GM23338 (cell line): ENCODE measurements at regions not wholly inside any gene's neighbourhood (a gene's known extent, or its start where the extent isn't known, plus 50 kb on each side); places are given as distances from the start of the nearest gene placed in this dataset.

Experiments
- ATAC-seq: fragments of 200-7000 bp; cut with Tn5 transposase; 3 replicates; pipeline ENCODE4 v1.9.1; 2020
- DNase-seq: peaks from one replicate; pipeline ENCODE4 v3.0.0-alpha.2; 2015; ENCODE audit warnings: low spot score
- H2AFZ ChIP-seq: fragments of 200-600 bp; sonication (generic); 2 replicates; pipeline ENCODE4 v1.8.0; 2016; ENCODE audit warnings: antibody characterized with exemption, mild to moderate bottlenecking, moderate library complexity
- H3F3A ChIP-seq: fragments of 200-600 bp; sonication (generic); replicated peaks from 2 replicates; pipeline ENCODE4 v1.8.0; 2017; ENCODE audit warnings: antibody characterized with exemption, mixed run types, low read depth
- H3K27ac ChIP-seq: fragments of 200-600 bp; sonication (generic); 2 replicates; pipeline ENCODE4 v1.6.1; 2016; ENCODE audit warnings: low read depth
- H3K27me3 ChIP-seq: fragments of 200-600 bp; sonication (generic); 2 replicates; pipeline ENCODE4 v1.8.0; 2016; ENCODE audit warnings: mild to moderate bottlenecking, mixed run types, moderate library complexity; ENCODE audit not compliant: insufficient read depth
- H3K36me3 ChIP-seq: fragments of 200-600 bp; sonication (generic); 2 replicates; pipeline ENCODE4 v1.8.0; 2016; ENCODE audit warnings: mild to moderate bottlenecking; ENCODE audit not compliant: insufficient read depth
- H3K4me1 ChIP-seq: fragments of 200-600 bp; sonication (generic); 2 replicates; pipeline ENCODE4 v1.8.0; 2016; ENCODE audit warnings: mild to moderate bottlenecking, moderate library complexity; ENCODE audit not compliant: insufficient read depth
- H3K4me2 ChIP-seq: fragments of 200-600 bp; sonication (generic); 2 replicates; pipeline ENCODE4 v1.7.1; 2017; ENCODE audit warnings: mixed run types
- H3K4me3 ChIP-seq: fragments of 200-600 bp; sonication (generic); 2 replicates; pipeline ENCODE4 v1.6.1; 2016; ENCODE audit warnings: mixed run types
- H3K79me2 ChIP-seq: fragments of 200-600 bp; sonication (generic); replicated peaks from 2 replicates; pipeline ENCODE4 v1.8.0; 2017; ENCODE audit warnings: mild to moderate bottlenecking; ENCODE audit not compliant: insufficient read depth
- H3K9me2 ChIP-seq: fragments of 200-600 bp; sonication (generic); 2 replicates; pipeline ENCODE4 v1.8.0; 2017; ENCODE audit not compliant: insufficient read depth
- H4K20me1 ChIP-seq: fragments of 200-600 bp; sonication (generic); replicated peaks from 2 replicates; pipeline ENCODE4 v1.8.0; 2017; ENCODE audit warnings: mild to moderate bottlenecking; ENCODE audit not compliant: insufficient read depth
- H3K27ac Mint-ChIP-seq: 2 replicates; pipeline ENCODE4 v1.8.0; 2020; ENCODE audit warnings: inconsistent platforms, mild to moderate bottlenecking, moderate library complexity, mixed read lengths
- H3K27me3 Mint-ChIP-seq: 3 replicates; pipeline ENCODE4 v1.8.0; 2022; ENCODE audit warnings: low read depth, mild to moderate bottlenecking, moderate library complexity, mixed read lengths, inconsistent platforms; ENCODE audit not compliant: insufficient read depth, poor library complexity
- H3K36me3 Mint-ChIP-seq: 3 replicates; pipeline ENCODE4 v1.8.0; 2021; ENCODE audit warnings: low read depth, mild to moderate bottlenecking, inconsistent platforms, moderate library complexity, mixed read lengths
- H3K4me1 Mint-ChIP-seq: 3 replicates; pipeline ENCODE4 v1.8.0; 2020; ENCODE audit warnings: mild to moderate bottlenecking, inconsistent platforms, mixed read lengths
- H3K4me3 Mint-ChIP-seq: 3 replicates; pipeline ENCODE4 v1.8.0; 2021; ENCODE audit warnings: moderate library complexity, mild to moderate bottlenecking, inconsistent platforms, mixed read lengths
- H3K9me3 Mint-ChIP-seq: 3 replicates; pipeline ENCODE4 v1.8.0; 2020; ENCODE audit warnings: moderate library complexity, mild to moderate bottlenecking, inconsistent platforms, mixed read lengths
- CREB1 ChIP-seq: fragments of 250-450 bp; sonication (Bioruptor Pico); IDR thresholded peaks from 2 replicates; pipeline ENCODE4 v1.5.0; 2020; ENCODE audit warnings: low read depth, mild to moderate bottlenecking, moderate library complexity
- EZH2phosphoT487 ChIP-seq: fragments of 200-600 bp; sonication (generic); IDR thresholded peaks from one replicate; pipeline ENCODE4 v1.8.1; 2018; ENCODE audit warnings: antibody characterized with exemption; ENCODE audit not compliant: unreplicated experiment
- JUNB ChIP-seq: IDR thresholded peaks from one replicate; pipeline ENCODE4 v1.6.1; 2016; ENCODE audit warnings: antibody characterized with exemption; ENCODE audit not compliant: unreplicated experiment
- POLR2AphosphoS5 ChIP-seq: IDR thresholded peaks from 2 replicates; pipeline ENCODE4 v1.6.1; 2016; ENCODE audit warnings: antibody characterized with exemption, low read depth
- STAT1 ChIP-seq: IDR thresholded peaks from one replicate; pipeline ENCODE4 v1.6.1; 2016; ENCODE audit warnings: antibody characterized with exemption; ENCODE audit not compliant: unreplicated experiment
- ZNF114 ChIP-seq: fragments of 250-450 bp; sonication (Bioruptor Pico); IDR thresholded peaks from 2 replicates; pipeline ENCODE4 v1.5.0; 2020; ENCODE audit warnings: mild to moderate bottlenecking, moderate library complexity
- TF ChIP-seq, protein P1 (sequence below): IDR thresholded peaks from 2 replicates; pipeline ENCODE4 v1.6.1; 2016; ENCODE audit warnings: antibody characterized with exemption
- TF ChIP-seq, protein P2 (sequence below): IDR thresholded peaks from one replicate; pipeline ENCODE4 v1.6.1; 2018; ENCODE audit warnings: antibody characterized with exemption; ENCODE audit not compliant: unreplicated experiment
- TF ChIP-seq, protein P3 (sequence below), 2 experiments: fragments of 200-600 bp in 1 of 2; sonication (generic) in 1 of 2; conservative IDR thresholded peaks; 2 replicates each; pipeline versions ENCODE4 v1.5.1 to v1.6.1; 2016 to 2017; ENCODE audit warnings: antibody characterized with exemption in 2 of 2, low read depth in 2 of 2, mild to moderate bottlenecking in 2 of 2, moderate library complexity in 1 of 2
- TF ChIP-seq, protein P4 (sequence below): fragments of 250-450 bp; sonication (Bioruptor Pico); IDR thresholded peaks from 2 replicates; pipeline ENCODE4 v1.5.0; 2020; ENCODE audit warnings: mild to moderate bottlenecking, moderate library complexity

DNA sequence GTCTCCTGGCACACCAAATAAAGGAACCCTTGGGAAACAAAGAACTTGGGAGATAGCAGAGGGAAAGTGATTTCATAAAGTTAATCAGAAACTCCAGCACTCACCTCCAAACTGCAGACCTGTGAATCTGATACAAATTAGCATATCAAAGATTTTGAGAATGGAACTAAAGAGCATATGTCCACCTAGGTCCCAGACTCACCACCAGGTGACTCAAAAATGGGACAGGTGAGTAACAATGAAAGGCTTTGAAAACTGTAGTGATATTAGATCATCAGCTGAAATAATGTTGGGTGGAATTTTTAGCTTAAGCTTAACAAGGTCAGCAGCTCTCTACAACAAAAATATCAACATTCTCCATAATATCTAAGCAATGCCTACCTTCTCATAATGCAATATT lies 214.8 kb downstream of the RERGL start:
- no peaks in the 10 kb centered on the region for H3K27me3 ChIP-seq
- H3K4me1 Mint-ChIP-seq, result no peaks in the 10 kb centered on the region
- DNase-seq, result no peak
- H3K27ac Mint-ChIP-seq, result no peak overlapping the region
- TF ChIP-seq, protein P1, sequence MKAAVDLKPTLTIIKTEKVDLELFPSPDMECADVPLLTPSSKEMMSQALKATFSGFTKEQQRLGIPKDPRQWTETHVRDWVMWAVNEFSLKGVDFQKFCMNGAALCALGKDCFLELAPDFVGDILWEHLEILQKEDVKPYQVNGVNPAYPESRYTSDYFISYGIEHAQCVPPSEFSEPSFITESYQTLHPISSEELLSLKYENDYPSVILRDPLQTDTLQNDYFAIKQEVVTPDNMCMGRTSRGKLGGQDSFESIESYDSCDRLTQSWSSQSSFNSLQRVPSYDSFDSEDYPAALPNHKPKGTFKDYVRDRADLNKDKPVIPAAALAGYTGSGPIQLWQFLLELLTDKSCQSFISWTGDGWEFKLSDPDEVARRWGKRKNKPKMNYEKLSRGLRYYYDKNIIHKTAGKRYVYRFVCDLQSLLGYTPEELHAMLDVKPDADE, result no peak
- no peak for TF ChIP-seq CREB1 (CRISPR knock-in tag)
- no peak for TF ChIP-seq POLR2AphosphoS5
- no peak for TF ChIP-seq STAT1
- TF ChIP-seq ZNF114 (CRISPR knock-in tag), result no peak
- TF ChIP-seq, protein P2, sequence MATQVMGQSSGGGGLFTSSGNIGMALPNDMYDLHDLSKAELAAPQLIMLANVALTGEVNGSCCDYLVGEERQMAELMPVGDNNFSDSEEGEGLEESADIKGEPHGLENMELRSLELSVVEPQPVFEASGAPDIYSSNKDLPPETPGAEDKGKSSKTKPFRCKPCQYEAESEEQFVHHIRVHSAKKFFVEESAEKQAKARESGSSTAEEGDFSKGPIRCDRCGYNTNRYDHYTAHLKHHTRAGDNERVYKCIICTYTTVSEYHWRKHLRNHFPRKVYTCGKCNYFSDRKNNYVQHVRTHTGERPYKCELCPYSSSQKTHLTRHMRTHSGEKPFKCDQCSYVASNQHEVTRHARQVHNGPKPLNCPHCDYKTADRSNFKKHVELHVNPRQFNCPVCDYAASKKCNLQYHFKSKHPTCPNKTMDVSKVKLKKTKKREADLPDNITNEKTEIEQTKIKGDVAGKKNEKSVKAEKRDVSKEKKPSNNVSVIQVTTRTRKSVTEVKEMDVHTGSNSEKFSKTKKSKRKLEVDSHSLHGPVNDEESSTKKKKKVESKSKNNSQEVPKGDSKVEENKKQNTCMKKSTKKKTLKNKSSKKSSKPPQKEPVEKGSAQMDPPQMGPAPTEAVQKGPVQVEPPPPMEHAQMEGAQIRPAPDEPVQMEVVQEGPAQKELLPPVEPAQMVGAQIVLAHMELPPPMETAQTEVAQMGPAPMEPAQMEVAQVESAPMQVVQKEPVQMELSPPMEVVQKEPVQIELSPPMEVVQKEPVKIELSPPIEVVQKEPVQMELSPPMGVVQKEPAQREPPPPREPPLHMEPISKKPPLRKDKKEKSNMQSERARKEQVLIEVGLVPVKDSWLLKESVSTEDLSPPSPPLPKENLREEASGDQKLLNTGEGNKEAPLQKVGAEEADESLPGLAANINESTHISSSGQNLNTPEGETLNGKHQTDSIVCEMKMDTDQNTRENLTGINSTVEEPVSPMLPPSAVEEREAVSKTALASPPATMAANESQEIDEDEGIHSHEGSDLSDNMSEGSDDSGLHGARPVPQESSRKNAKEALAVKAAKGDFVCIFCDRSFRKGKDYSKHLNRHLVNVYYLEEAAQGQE, result no peak
- no peak for TF ChIP-seq EZH2phosphoT487
- TF ChIP-seq, protein P3, sequence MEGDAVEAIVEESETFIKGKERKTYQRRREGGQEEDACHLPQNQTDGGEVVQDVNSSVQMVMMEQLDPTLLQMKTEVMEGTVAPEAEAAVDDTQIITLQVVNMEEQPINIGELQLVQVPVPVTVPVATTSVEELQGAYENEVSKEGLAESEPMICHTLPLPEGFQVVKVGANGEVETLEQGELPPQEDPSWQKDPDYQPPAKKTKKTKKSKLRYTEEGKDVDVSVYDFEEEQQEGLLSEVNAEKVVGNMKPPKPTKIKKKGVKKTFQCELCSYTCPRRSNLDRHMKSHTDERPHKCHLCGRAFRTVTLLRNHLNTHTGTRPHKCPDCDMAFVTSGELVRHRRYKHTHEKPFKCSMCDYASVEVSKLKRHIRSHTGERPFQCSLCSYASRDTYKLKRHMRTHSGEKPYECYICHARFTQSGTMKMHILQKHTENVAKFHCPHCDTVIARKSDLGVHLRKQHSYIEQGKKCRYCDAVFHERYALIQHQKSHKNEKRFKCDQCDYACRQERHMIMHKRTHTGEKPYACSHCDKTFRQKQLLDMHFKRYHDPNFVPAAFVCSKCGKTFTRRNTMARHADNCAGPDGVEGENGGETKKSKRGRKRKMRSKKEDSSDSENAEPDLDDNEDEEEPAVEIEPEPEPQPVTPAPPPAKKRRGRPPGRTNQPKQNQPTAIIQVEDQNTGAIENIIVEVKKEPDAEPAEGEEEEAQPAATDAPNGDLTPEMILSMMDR (conservative IDR thresholded peaks at IDR 0.05; ENCODE audit: low read depth in 2 of 2), result no peak
- TF ChIP-seq, protein P4, sequence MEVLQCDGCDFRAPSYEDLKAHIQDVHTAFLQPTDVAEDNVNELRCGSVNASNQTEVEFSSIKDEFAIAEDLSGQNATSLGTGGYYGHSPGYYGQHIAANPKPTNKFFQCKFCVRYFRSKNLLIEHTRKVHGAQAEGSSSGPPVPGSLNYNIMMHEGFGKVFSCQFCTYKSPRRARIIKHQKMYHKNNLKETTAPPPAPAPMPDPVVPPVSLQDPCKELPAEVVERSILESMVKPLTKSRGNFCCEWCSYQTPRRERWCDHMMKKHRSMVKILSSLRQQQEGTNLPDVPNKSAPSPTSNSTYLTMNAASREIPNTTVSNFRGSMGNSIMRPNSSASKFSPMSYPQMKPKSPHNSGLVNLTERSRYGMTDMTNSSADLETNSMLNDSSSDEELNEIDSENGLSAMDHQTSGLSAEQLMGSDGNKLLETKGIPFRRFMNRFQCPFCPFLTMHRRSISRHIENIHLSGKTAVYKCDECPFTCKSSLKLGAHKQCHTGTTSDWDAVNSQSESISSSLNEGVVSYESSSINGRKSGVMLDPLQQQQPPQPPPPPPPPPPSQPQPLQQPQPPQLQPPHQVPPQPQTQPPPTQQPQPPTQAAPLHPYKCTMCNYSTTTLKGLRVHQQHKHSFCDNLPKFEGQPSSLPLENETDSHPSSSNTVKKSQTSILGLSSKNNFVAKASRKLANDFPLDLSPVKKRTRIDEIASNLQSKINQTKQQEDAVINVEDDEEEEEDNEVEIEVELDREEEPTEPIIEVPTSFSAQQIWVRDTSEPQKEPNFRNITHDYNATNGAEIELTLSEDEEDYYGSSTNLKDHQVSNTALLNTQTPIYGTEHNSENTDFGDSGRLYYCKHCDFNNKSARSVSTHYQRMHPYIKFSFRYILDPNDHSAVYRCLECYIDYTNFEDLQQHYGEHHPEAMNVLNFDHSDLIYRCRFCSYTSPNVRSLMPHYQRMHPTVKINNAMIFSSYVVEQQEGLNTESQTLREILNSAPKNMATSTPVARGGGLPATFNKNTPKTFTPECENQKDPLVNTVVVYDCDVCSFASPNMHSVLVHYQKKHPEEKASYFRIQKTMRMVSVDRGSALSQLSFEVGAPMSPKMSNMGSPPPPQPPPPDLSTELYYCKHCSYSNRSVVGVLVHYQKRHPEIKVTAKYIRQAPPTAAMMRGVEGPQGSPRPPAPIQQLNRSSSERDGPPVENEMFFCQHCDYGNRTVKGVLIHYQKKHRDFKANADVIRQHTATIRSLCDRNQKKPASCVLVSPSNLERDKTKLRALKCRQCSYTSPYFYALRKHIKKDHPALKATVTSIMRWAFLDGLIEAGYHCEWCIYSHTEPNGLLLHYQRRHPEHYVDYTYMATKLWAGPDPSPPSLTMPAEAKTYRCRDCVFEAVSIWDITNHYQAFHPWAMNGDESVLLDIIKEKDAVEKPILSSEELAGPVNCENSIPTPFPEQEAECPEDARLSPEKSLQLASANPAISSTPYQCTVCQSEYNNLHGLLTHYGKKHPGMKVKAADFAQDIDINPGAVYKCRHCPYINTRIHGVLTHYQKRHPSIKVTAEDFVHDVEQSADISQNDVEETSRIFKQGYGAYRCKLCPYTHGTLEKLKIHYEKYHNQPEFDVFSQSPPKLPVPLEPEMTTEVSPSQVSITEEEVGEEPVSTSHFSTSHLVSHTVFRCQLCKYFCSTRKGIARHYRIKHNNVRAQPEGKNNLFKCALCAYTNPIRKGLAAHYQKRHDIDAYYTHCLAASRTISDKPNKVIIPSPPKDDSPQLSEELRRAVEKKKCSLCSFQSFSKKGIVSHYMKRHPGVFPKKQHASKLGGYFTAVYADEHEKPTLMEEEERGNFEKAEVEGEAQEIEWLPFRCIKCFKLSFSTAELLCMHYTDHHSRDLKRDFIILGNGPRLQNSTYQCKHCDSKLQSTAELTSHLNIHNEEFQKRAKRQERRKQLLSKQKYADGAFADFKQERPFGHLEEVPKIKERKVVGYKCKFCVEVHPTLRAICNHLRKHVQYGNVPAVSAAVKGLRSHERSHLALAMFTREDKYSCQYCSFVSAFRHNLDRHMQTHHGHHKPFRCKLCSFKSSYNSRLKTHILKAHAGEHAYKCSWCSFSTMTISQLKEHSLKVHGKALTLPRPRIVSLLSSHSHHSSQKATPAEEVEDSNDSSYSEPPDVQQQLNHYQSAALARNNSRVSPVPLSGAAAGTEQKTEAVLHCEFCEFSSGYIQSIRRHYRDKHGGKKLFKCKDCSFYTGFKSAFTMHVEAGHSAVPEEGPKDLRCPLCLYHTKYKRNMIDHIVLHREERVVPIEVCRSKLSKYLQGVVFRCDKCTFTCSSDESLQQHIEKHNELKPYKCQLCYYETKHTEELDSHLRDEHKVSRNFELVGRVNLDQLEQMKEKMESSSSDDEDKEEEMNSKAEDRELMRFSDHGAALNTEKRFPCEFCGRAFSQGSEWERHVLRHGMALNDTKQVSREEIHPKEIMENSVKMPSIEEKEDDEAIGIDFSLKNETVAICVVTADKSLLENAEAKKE (CRISPR knock-in tag), result no peak
- no peak for TF ChIP-seq JUNB
- H3K4me2 ChIP-seq, result no peak overlapping the region
- no peak overlapping the region for H3K27ac ChIP-seq
- no peak overlapping the region for H3K4me3 ChIP-seq
- H4K20me1 ChIP-seq, result no peaks in the 10 kb centered on the region
- H3K9me3 Mint-ChIP-seq, result peaks cover 24% of the 10 kb centered on the region
- H3K4me3 Mint-ChIP-seq, result no peak overlapping the region
- H3K79me2 ChIP-seq, result no peaks in the 10 kb centered on the region
- H3K27me3 Mint-ChIP-seq, result no peaks in the 10 kb centered on the region
- no peak overlapping the region for H2AFZ ChIP-seq
- H3K4me1 ChIP-seq, result no peaks in the 10 kb centered on the region
- H3F3A ChIP-seq, result no peaks in the 10 kb centered on the region
- no peak for ATAC-seq
- no peaks in the 10 kb centered on the region for H3K9me2 ChIP-seq
- no peaks in the 10 kb centered on the region for H3K36me3 ChIP-seq
- peaks cover 15% of the 10 kb centered on the region for H3K36me3 Mint-ChIP-seq
